ENCODE measurements at regions not wholly inside any gene's neighbourhood (a gene's known extent, or its start where the extent isn't known, plus 50 kb on each side); places are given as distances from the start of the nearest gene placed in this dataset.

GRCh38 chr15:35191783-35192182 lies 106.7 kb upstream of the NANOGP8 start:
- DNase-seq (no peak), ATAC-seq (no peak)
- TF ChIP-seq, protein P1, sequence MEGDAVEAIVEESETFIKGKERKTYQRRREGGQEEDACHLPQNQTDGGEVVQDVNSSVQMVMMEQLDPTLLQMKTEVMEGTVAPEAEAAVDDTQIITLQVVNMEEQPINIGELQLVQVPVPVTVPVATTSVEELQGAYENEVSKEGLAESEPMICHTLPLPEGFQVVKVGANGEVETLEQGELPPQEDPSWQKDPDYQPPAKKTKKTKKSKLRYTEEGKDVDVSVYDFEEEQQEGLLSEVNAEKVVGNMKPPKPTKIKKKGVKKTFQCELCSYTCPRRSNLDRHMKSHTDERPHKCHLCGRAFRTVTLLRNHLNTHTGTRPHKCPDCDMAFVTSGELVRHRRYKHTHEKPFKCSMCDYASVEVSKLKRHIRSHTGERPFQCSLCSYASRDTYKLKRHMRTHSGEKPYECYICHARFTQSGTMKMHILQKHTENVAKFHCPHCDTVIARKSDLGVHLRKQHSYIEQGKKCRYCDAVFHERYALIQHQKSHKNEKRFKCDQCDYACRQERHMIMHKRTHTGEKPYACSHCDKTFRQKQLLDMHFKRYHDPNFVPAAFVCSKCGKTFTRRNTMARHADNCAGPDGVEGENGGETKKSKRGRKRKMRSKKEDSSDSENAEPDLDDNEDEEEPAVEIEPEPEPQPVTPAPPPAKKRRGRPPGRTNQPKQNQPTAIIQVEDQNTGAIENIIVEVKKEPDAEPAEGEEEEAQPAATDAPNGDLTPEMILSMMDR (IDR thresholded peaks at IDR 0.05), result no peak
- no peak overlapping the region for H3K27ac ChIP-seq
- H3K4me3 ChIP-seq, result no peak overlapping the region
- no peaks in the 10 kb centered on the region for H3K27me3 ChIP-seq (ENCODE audit: insufficient read depth in 3 of 3, low read length in 2 of 3)
- WGBS, 3 donors, result 82 to 88% (median 88%) methylated on average over 2 of the region's 2 CpGs
- H3K36me3 ChIP-seq (ENCODE audit: insufficient read depth in 1 of 2, low read depth in 1 of 2), result no peaks in the 10 kb centered on the region
- intact Hi-C loops (cut with DNase I), result no loop called here
- H3K9me3 ChIP-seq, result no peaks in the 10 kb centered on the region
- no peaks in the 10 kb centered on the region for H3K4me1 ChIP-seq

GRCh38 chr15:35186346-35186745 lies 101.3 kb upstream of the NANOGP8 start:
- intact Hi-C loops (cut with DNase I), result no loop called here
- 50 to 77% (median 62%) methylated on average over 1 of the region's 1 CpG for WGBS, 3 donors
- no peaks in the 10 kb centered on the region for H3K4me1 ChIP-seq
- no peak overlapping the region for H3K4me3 ChIP-seq
- no peak for ATAC-seq
- H3K36me3 ChIP-seq (ENCODE audit: insufficient read depth in 1 of 2, low read depth in 1 of 2), result no peaks in the 10 kb centered on the region
- no peaks in the 10 kb centered on the region for H3K9me3 ChIP-seq
- no peak overlapping the region for H3K27ac ChIP-seq
- DNase-seq, result no peak
- TF ChIP-seq, protein P1 (IDR thresholded peaks at IDR 0.05), result no peak
- no peaks in the 10 kb centered on the region for H3K27me3 ChIP-seq (ENCODE audit: insufficient read depth in 3 of 3, low read length in 2 of 3)

GRCh38 chr15:35184646-35185045 lies 99.6 kb upstream of the NANOGP8 start:
- TF ChIP-seq, protein P1 (IDR thresholded peaks at IDR 0.05), result no peak
- Histone ChIP-seq H3K4me3 (no peak overlapping the region), H3K27me3 (ENCODE audit: insufficient read depth in 3 of 3, low read length in 2 of 3) (no peaks in the 10 kb centered on the region), H3K36me3 (ENCODE audit: insufficient read depth in 1 of 2, low read depth in 1 of 2) (no peaks in the 10 kb centered on the region), H3K27ac (no peak overlapping the region), H3K4me1 (no peaks in the 10 kb centered on the region), H3K9me3 (no peaks in the 10 kb centered on the region)
- WGBS, 3 donors, result 36 to 59% (median 50%) methylated on average over 1 of the region's 1 CpG
- no peak for DNase-seq
- ATAC-seq, result no peak
- intact Hi-C loops (cut with DNase I), result no loop called here

DNA sequence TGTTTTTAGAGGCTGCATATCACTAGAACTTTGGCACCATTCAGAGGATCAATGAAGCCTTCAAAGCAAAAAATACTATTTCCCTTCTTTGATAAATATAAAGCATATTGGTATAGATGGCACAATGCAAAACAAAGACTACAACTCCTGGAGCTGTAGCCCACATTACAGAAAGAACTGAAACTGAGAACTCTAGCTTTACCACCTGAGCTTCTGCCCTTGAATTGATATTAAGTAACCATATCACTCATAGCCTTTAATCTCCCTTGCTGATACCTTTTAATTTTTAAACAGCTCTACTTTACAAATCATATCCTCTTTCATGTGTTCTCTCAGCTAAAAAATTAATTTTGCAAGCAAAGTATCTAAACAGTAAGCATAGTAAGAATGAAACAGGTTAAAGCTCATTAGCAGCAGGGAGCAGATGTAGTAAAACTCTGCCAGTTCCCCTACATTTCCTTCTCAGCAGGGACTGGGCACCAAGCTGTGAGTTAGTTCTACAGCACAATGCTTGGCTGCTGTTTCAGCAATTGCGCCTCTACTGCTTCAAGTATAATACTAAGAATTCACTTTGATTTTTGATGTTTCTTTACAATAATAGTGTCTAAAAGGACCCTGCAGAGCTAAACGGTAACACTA lies 97.9 kb upstream of the NANOGP8 start:
- Histone ChIP-seq H3K9me3 (no peaks in the 10 kb centered on the region), H3K27me3 (ENCODE audit: insufficient read depth in 3 of 3, low read length in 2 of 3) (no peaks in the 10 kb centered on the region), H3K27ac (no peak overlapping the region), H3K36me3 (ENCODE audit: insufficient read depth in 1 of 2, low read depth in 1 of 2) (no peaks in the 10 kb centered on the region), H3K4me1 (no peaks in the 10 kb centered on the region), H3K4me3 (no peak overlapping the region)
- 30 to 42% (median 32%) methylated on average over 2 of the region's 2 CpGs for WGBS, 3 donors
- no peak for ATAC-seq
- TF ChIP-seq, protein P1 (IDR thresholded peaks at IDR 0.05), result no peak
- no peak for DNase-seq
- intact Hi-C loops (cut with DNase I), result no loop called here

DNA sequence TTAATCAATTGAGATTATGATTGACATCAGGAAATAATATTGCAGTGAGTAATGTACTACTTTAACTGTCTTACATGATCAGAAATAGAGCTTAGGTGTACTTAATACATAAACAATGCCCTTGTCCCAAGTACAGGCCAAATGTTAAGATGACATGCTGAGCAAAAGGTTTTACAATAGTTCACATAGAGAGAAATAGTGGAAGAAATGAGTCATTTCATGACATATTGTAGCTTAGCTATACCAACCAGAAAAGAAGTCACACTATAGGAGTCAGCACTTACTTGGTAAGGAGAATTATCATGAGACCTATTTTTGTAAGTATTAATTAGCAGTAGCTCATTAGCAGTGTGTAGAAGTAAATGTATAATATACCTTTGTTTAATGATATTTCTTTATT lies 96.4 kb upstream of the NANOGP8 start:
- H3K9me3 ChIP-seq, result no peaks in the 10 kb centered on the region
- no peak for DNase-seq
- H3K36me3 ChIP-seq (ENCODE audit: insufficient read depth in 1 of 2, low read depth in 1 of 2), result no peaks in the 10 kb centered on the region
- no peak overlapping the region for H3K4me3 ChIP-seq
- TF ChIP-seq, protein P1 (IDR thresholded peaks at IDR 0.05), result no peak
- H3K27me3 ChIP-seq (ENCODE audit: insufficient read depth in 3 of 3, low read length in 2 of 3), result no peaks in the 10 kb centered on the region
- ATAC-seq, result no peak
- H3K4me1 ChIP-seq, result no peaks in the 10 kb centered on the region
- intact Hi-C loops (cut with DNase I), result no loop called here
- no peak overlapping the region for H3K27ac ChIP-seq

All from psoas muscle (tissue), 7 donors.